ENCODE measurements at regions not wholly inside any gene's neighbourhood (a gene's known extent, or its start where the extent isn't known, plus 50 kb on each side); places are given as distances from the start of the nearest gene placed in this dataset.

- no peak for TF ChIP-seq CTCF (conservative IDR thresholded peaks at IDR 0.05; ENCODE audit: low read depth, low read length)
- TF ChIP-seq EZH2 (IDR thresholded peaks at IDR 0.05; ENCODE audit: borderline replicate concordance, low read depth, low read length, poor library complexity, severe bottlenecking): no peak
Measured at GRCh38 chr3:59621037-59621436, 571.2 kb upstream of the CFAP20DC start.
